Glutamatergic neuron (in vitro differentiated cells): ENCODE measurements at regions not wholly inside any gene's neighbourhood (a gene's known extent, or its start where the extent isn't known, plus 50 kb on each side); places are given as distances from the start of the nearest gene placed in this dataset.

Experiments
- DNase-seq: peaks from one replicate; pipeline ENCODE4 v3.0.0; 2022
- H3K27ac Mint-ChIP-seq: one replicate; pipeline ENCODE4 v1.8.0; 2020; ENCODE audit warnings: mild to moderate bottlenecking, mixed read lengths, inconsistent platforms; ENCODE audit not compliant: unreplicated experiment
- H3K27me3 Mint-ChIP-seq: one replicate; pipeline ENCODE4 v1.8.0; 2020; ENCODE audit warnings: mild to moderate bottlenecking, moderate library complexity, mixed read lengths, inconsistent platforms; ENCODE audit not compliant: unreplicated experiment
- H3K36me3 Mint-ChIP-seq: one replicate; pipeline ENCODE4 v1.8.0; 2020; ENCODE audit warnings: mild to moderate bottlenecking, mixed read lengths, inconsistent platforms; ENCODE audit not compliant: unreplicated experiment
- H3K4me1 Mint-ChIP-seq: one replicate; pipeline ENCODE4 v1.8.0; 2020; ENCODE audit warnings: mild to moderate bottlenecking, low read depth, mixed read lengths, inconsistent platforms; ENCODE audit not compliant: unreplicated experiment
- H3K4me3 Mint-ChIP-seq: one replicate; pipeline ENCODE4 v1.8.0; 2020; ENCODE audit warnings: mild to moderate bottlenecking, mixed read lengths, inconsistent platforms; ENCODE audit not compliant: unreplicated experiment
- H3K9me3 Mint-ChIP-seq: one replicate; pipeline ENCODE4 v1.8.0; 2020; ENCODE audit warnings: mild to moderate bottlenecking, moderate library complexity, mixed read lengths, inconsistent platforms; ENCODE audit not compliant: unreplicated experiment
- CTCF ChIP-seq: fragments of 200-600 bp; sonication (generic); IDR thresholded peaks from one replicate; pipeline ENCODE4 v1.5.0; 2021; ENCODE audit not compliant: partially characterized antibody, unreplicated experiment

- no peaks in the 10 kb centered on the region for H3K27me3 Mint-ChIP-seq
- no peaks in the 10 kb centered on the region for H3K4me1 Mint-ChIP-seq
- no peak for TF ChIP-seq CTCF
- no peak overlapping the region for H3K4me3 Mint-ChIP-seq
- no peak overlapping the region for H3K27ac Mint-ChIP-seq
- H3K9me3 Mint-ChIP-seq = no peaks in the 10 kb centered on the region
- DNase-seq = no peak
- no peaks in the 10 kb centered on the region for H3K36me3 Mint-ChIP-seq
Measured at GRCh38 chrX:45669715-45670340, 469.2 kb upstream of the DIPK2B start.

GRCh38 chrX:45668686-45669443, 468.2 kb upstream of the DIPK2B start:
- Mint-ChIP-seq H3K27ac (no peak overlapping the region), H3K9me3 (no peaks in the 10 kb centered on the region), H3K27me3 (no peaks in the 10 kb centered on the region), H3K36me3 (no peaks in the 10 kb centered on the region), H3K4me1 (no peaks in the 10 kb centered on the region), H3K4me3 (no peak overlapping the region)
- DNase-seq = no peak
- TF ChIP-seq CTCF = no peak

- no peaks in the 10 kb centered on the region for H3K4me1 Mint-ChIP-seq
- no peaks in the 10 kb centered on the region for H3K9me3 Mint-ChIP-seq
- no peak for DNase-seq
- no peak overlapping the region for H3K4me3 Mint-ChIP-seq
- H3K27ac Mint-ChIP-seq = no peak overlapping the region
- H3K27me3 Mint-ChIP-seq = no peaks in the 10 kb centered on the region
- no peaks in the 10 kb centered on the region for H3K36me3 Mint-ChIP-seq
- no peak for TF ChIP-seq CTCF
Measured at GRCh38 chrX:45667666-45668065, 467.0 kb upstream of the DIPK2B start.

GRCh38 chrX:45664727-45665290, 464.1 kb upstream of the DIPK2B start:
- Mint-ChIP-seq H3K27ac (no peak overlapping the region), H3K9me3 (no peaks in the 10 kb centered on the region), H3K36me3 (no peaks in the 10 kb centered on the region), H3K4me1 (no peaks in the 10 kb centered on the region), H3K27me3 (no peaks in the 10 kb centered on the region), H3K4me3 (no peak overlapping the region)
- no peak for TF ChIP-seq CTCF
- DNase-seq = no peak

GRCh38 chrX:45660477-45660876, 459.8 kb upstream of the DIPK2B start:
- Mint-ChIP-seq H3K4me3 (no peak overlapping the region), H3K27ac (no peak overlapping the region), H3K27me3 (no peaks in the 10 kb centered on the region), H3K36me3 (no peaks in the 10 kb centered on the region), H3K4me1 (no peaks in the 10 kb centered on the region), H3K9me3 (no peaks in the 10 kb centered on the region)
- no peak for TF ChIP-seq CTCF
- DNase-seq = no peak
